ENCODE measurements at regions not wholly inside any gene's neighbourhood (a gene's known extent, or its start where the extent isn't known, plus 50 kb on each side); places are given as distances from the start of the nearest gene placed in this dataset.
A peak's percentile ranks its signal among the peaks of the same experiment; 100 is the strongest.

GRCh38 chr16:86171329-86171728, 272.4 kb downstream of the IRF8 start:
- DNase-seq, result no peak

- no peak for DNase-seq
Measured at GRCh38 chr16:86175816-86176215, 276.9 kb downstream of the IRF8 start.

GRCh38 chr16:86176462-86176861, 277.5 kb downstream of the IRF8 start:
- no peak for DNase-seq

- DNase-seq, result no peak
Measured at GRCh38 chr16:86180244-86180643, 281.3 kb downstream of the IRF8 start.

- DNase-seq, result no peak
Measured at GRCh38 chr16:86180780-86181179, 281.8 kb downstream of the IRF8 start.

- no peak for DNase-seq
Measured at GRCh38 chr16:86181526-86181925, 282.6 kb downstream of the IRF8 start.

- DNase-seq, result no peak
Measured at GRCh38 chr16:86184185-86184584, 285.2 kb downstream of the IRF8 start.

- DNase-seq, result no peak
Measured at GRCh38 chr16:86185089-86185488, 286.1 kb downstream of the IRF8 start.

GRCh38 chr16:86186313-86186712, 287.4 kb downstream of the IRF8 start:
- no peak for DNase-seq

- no peak for DNase-seq
Measured at GRCh38 chr16:86189934-86190333, 291.0 kb downstream of the IRF8 start.

GRCh38 chr16:86191663-86192062, 292.7 kb downstream of the IRF8 start:
- DNase-seq, result no peak

GRCh38 chr16:86193528-86194193, 294.7 kb downstream of the IRF8 start:
- no peak for DNase-seq

GRCh38 chr16:86195863-86196630, 297.1 kb downstream of the IRF8 start:
- DNase-seq, result no peak

GRCh38 chr16:86196687-86197391, 297.9 kb downstream of the IRF8 start:
- DNase-seq, result no peak

GRCh38 chr16:86198206-86199118, 299.5 kb downstream of the IRF8 start:
- peak in 2 of 3 experiments; percentile 52 to 65 for DNase-seq

- DNase-seq, result no peak
Measured at GRCh38 chr16:86199182-86199581, 300.2 kb downstream of the IRF8 start.

- DNase-seq, result no peak
Measured at GRCh38 chr16:86199871-86200695, 301.1 kb downstream of the IRF8 start.

- DNase-seq, result no peak
Measured at GRCh38 chr16:86200722-86201121, 301.8 kb downstream of the IRF8 start.

GRCh38 chr16:86201746-86202145, 302.8 kb downstream of the IRF8 start:
- DNase-seq, result no peak

GRCh38 chr16:86202267-86202666, 303.3 kb downstream of the IRF8 start:
- DNase-seq, result no peak

- DNase-seq, result no peak
Measured at GRCh38 chr16:86202760-86203426, 303.9 kb downstream of the IRF8 start.
